HEK293T (cell line): ENCODE measurements at regions not wholly inside any gene's neighbourhood (a gene's known extent, or its start where the extent isn't known, plus 50 kb on each side); places are given as distances from the start of the nearest gene placed in this dataset.

Experiments used
- BHLHE40 ChIP-seq: fragments of 450-650 bp; IDR thresholded peaks from 2 replicates; pipeline ENCODE4 v1.6.1; 2016; ENCODE audit warnings: mild to moderate bottlenecking, moderate library complexity, borderline replicate concordance
- CTBP1 ChIP-seq: fragments of 450-650 bp; IDR thresholded peaks from 2 replicates; pipeline ENCODE4 v1.6.1; 2016; ENCODE audit warnings: borderline replicate concordance
- ELF4 ChIP-seq: fragments of 450-650 bp; IDR thresholded peaks from 2 replicates; pipeline ENCODE4 v1.6.1; 2017; ENCODE audit warnings: antibody characterized with exemption
- FOXA1 ChIP-seq: fragments of 450-650 bp; IDR thresholded peaks from 2 replicates; pipeline ENCODE4 v1.6.1; 2016; ENCODE audit warnings: mild to moderate bottlenecking
- FOXM1 ChIP-seq: fragments of 450-650 bp; IDR thresholded peaks from 2 replicates; pipeline ENCODE4 v1.6.1; 2017; ENCODE audit warnings: mild to moderate bottlenecking, borderline replicate concordance
- LEF1 ChIP-seq: fragments of 450-650 bp; IDR thresholded peaks from 2 replicates; pipeline ENCODE4 v1.6.1; 2017; ENCODE audit warnings: mild to moderate bottlenecking, borderline replicate concordance
- SP1 ChIP-seq: fragments of 450-650 bp; IDR thresholded peaks from 2 replicates; pipeline ENCODE4 v1.6.1; 2017
- SUZ12 ChIP-seq: fragments of 450-650 bp; IDR thresholded peaks from 2 replicates; pipeline ENCODE4 v1.6.1; 2016; ENCODE audit warnings: mild to moderate bottlenecking
- TARDBP ChIP-seq: fragments of 450-650 bp; IDR thresholded peaks from 2 replicates; pipeline ENCODE4 v1.6.1; 2016
- ZNF384 ChIP-seq: fragments of 450-650 bp; IDR thresholded peaks from 2 replicates; pipeline ENCODE4 v1.6.1; 2016

DNA sequence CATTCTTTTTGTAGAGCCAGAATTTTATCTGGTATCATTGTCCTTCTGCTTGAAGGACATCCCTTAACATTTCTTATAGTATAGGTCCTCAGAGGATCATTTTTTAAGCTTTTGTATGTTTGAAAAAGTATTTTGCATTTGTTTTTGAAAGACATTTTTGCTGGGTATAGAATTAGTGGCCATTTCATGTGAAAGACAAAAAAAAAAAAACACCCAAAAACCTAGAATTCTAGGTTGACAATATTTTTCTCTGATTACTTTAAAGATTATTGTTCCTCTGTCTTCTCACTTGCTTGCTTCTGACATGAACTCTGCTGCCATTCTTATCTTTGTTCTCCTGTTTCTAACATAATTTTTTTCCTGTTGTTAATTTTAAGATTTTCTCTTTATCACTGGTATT is 75.7 kb upstream of the SLC22A16 start:
- no peak for TF ChIP-seq SP1
- no peak for TF ChIP-seq TARDBP
- TF ChIP-seq SUZ12: no peak
- TF ChIP-seq FOXM1: no peak
- no peak for TF ChIP-seq ZNF384
- no peak for TF ChIP-seq LEF1
- no peak for TF ChIP-seq CTBP1
- TF ChIP-seq BHLHE40: no peak
- TF ChIP-seq ELF4: no peak
- no peak for TF ChIP-seq FOXA1
